Loucy (cell line): ENCODE measurements at regions not wholly inside any gene's neighbourhood (a gene's known extent, or its start where the extent isn't known, plus 50 kb on each side); places are given as distances from the start of the nearest gene placed in this dataset.

Source experiments
- H2AFZ ChIP-seq: fragments of 200-600 bp; sonication (generic); 2 replicates; pipeline ENCODE4 v1.6.0; 2016; ENCODE audit warnings: antibody characterized with exemption, mild to moderate bottlenecking, low read length, moderate library complexity
- H3F3A ChIP-seq: fragments of 200-600 bp; 2 replicates; pipeline ENCODE4 v1.6.0; 2016; ENCODE audit warnings: antibody characterized with exemption, low read depth, mild to moderate bottlenecking
- H3K27me3 ChIP-seq: fragments of 200-600 bp; sonication (generic); 2 replicates; pipeline ENCODE4 v1.6.1; 2014; ENCODE audit warnings: low read length, mild to moderate bottlenecking; ENCODE audit not compliant: insufficient read depth, poor library complexity, severe bottlenecking
- H3K36me3 ChIP-seq: fragments of 200-600 bp; sonication (generic); 2 replicates; pipeline ENCODE4 v1.6.1; 2016; ENCODE audit warnings: low read length; ENCODE audit not compliant: insufficient read depth
- H3K4me1 ChIP-seq: fragments of 200-600 bp; sonication (generic); 2 replicates; pipeline ENCODE4 v1.5.1; 2014; ENCODE audit warnings: low read length, mild to moderate bottlenecking; ENCODE audit not compliant: insufficient read depth, poor library complexity, severe bottlenecking
- H3K4me2 ChIP-seq: fragments of 200-600 bp; sonication (generic); 2 replicates; pipeline ENCODE4 v1.6.0; 2014; ENCODE audit warnings: antibody characterized with exemption, low read length, low read depth, mild to moderate bottlenecking; ENCODE audit not compliant: poor library complexity, severe bottlenecking
- H3K4me3 ChIP-seq: fragments of 200-600 bp; sonication (generic); 2 replicates; pipeline ENCODE4 v1.5.1; 2014; ENCODE audit warnings: low read length, mild to moderate bottlenecking, mixed read lengths; ENCODE audit not compliant: poor library complexity, severe bottlenecking
- H3K79me2 ChIP-seq: fragments of 200-600 bp; sonication (generic); 2 replicates; pipeline ENCODE4 v1.6.1; 2014; ENCODE audit warnings: low read length; ENCODE audit not compliant: insufficient read depth
- H3K9ac ChIP-seq: fragments of 200-600 bp; sonication (generic); 2 replicates; pipeline ENCODE4 v1.6.0; 2014; ENCODE audit warnings: mild to moderate bottlenecking, low read depth, low read length, moderate library complexity; ENCODE audit not compliant: poor library complexity, severe bottlenecking
- H3K9me2 ChIP-seq: fragments of 200-600 bp; sonication (generic); replicated peaks from 2 replicates; pipeline ENCODE4 v1.6.1; 2016; ENCODE audit warnings: low read depth, low read length, mixed read lengths
- H3K9me3 ChIP-seq: fragments of 200-600 bp; sonication (generic); 2 replicates; pipeline ENCODE4 v1.6.1; 2014; ENCODE audit warnings: mild to moderate bottlenecking, antibody characterized with exemption, low read length, low read depth; ENCODE audit not compliant: insufficient read depth
- H4K20me1 ChIP-seq: fragments of 200-600 bp; sonication (generic); 2 replicates; pipeline ENCODE4 v1.6.0; 2014; ENCODE audit warnings: antibody characterized with exemption, low read length, mild to moderate bottlenecking; ENCODE audit not compliant: insufficient read depth, poor library complexity, severe bottlenecking
- EZH2phosphoT487 ChIP-seq: fragments of 200-600 bp; IDR thresholded peaks from 2 replicates; pipeline ENCODE4 v1.6.1; 2018; ENCODE audit warnings: antibody characterized with exemption, mild to moderate bottlenecking, moderate library complexity, borderline replicate concordance
- TF ChIP-seq, protein P1 (sequence below): fragments of 200-600 bp; sonication (generic); conservative IDR thresholded peaks from 2 replicates; pipeline ENCODE4 v1.5.1; 2014; ENCODE audit warnings: mild to moderate bottlenecking, antibody characterized with exemption, low read length

GRCh38 chr12:127300075-127300474 is 966.9 kb upstream of the TMEM132C start:
- no peaks in the 10 kb centered on the region for H3K9me3 ChIP-seq

DNA sequence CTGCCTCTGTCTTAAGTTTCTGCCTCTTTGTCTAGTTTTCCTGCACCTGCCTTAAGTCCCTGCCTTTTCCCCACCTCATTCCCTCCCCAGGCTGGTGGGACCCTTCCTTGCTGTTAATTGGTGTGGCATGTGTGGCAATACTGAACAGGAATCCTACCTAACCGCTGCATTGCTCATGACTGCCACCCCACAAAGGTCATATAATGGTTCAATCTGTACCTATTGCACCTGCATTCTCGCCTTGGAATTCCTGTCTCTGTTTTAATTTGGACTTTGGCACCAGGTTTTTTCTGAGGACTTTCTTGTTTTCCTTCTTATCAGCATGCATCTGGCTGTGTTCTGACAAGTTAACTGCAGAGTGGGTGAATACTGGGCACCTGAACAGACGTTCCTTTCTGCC is 966.2 kb upstream of the TMEM132C start:
- Histone ChIP-seq H3K27me3 (no peaks in the 10 kb centered on the region), H3K4me1 (no peaks in the 10 kb centered on the region), H4K20me1 (no peaks in the 10 kb centered on the region), H2AFZ (no peak overlapping the region), H3K4me2 (no peak overlapping the region), H3K79me2 (no peaks in the 10 kb centered on the region), H3K9me2 (no peaks in the 10 kb centered on the region), H3K9me3 (0 out of 2 replicates have a peak, but pooled peaks cover 3% of the 10 kb centered on the region), H3K4me3 (no peak overlapping the region), H3F3A (no peaks in the 10 kb centered on the region), H3K9ac (no peak overlapping the region), H3K36me3 (no peaks in the 10 kb centered on the region)
- TF ChIP-seq, protein P1, sequence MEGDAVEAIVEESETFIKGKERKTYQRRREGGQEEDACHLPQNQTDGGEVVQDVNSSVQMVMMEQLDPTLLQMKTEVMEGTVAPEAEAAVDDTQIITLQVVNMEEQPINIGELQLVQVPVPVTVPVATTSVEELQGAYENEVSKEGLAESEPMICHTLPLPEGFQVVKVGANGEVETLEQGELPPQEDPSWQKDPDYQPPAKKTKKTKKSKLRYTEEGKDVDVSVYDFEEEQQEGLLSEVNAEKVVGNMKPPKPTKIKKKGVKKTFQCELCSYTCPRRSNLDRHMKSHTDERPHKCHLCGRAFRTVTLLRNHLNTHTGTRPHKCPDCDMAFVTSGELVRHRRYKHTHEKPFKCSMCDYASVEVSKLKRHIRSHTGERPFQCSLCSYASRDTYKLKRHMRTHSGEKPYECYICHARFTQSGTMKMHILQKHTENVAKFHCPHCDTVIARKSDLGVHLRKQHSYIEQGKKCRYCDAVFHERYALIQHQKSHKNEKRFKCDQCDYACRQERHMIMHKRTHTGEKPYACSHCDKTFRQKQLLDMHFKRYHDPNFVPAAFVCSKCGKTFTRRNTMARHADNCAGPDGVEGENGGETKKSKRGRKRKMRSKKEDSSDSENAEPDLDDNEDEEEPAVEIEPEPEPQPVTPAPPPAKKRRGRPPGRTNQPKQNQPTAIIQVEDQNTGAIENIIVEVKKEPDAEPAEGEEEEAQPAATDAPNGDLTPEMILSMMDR, result no peak
- TF ChIP-seq EZH2phosphoT487, result no peak

More at GRCh38 chr12:127300075-127300474, 966.9 kb upstream of the TMEM132C start:
- Histone ChIP-seq H3K4me2 (no peak overlapping the region), H3K4me3 (no peak overlapping the region), H3K27me3 (no peaks in the 10 kb centered on the region), H3K9ac (no peak overlapping the region), H3K9me2 (no peaks in the 10 kb centered on the region), H3K4me1 (no peaks in the 10 kb centered on the region), H3F3A (no peaks in the 10 kb centered on the region), H4K20me1 (no peaks in the 10 kb centered on the region), H3K79me2 (no peaks in the 10 kb centered on the region), H2AFZ (no peak overlapping the region), H3K36me3 (no peaks in the 10 kb centered on the region)
- TF ChIP-seq, protein P1, result no peak
- TF ChIP-seq EZH2phosphoT487, result no peak

GRCh38 chr12:127301876-127302275 is 965.1 kb upstream of the TMEM132C start:
- H3K79me2 ChIP-seq, result no peaks in the 10 kb centered on the region
- TF ChIP-seq, protein P1, result no peak
- no peak for TF ChIP-seq EZH2phosphoT487
- no peaks in the 10 kb centered on the region for H3F3A ChIP-seq
- no peak overlapping the region for H3K4me2 ChIP-seq
- no peaks in the 10 kb centered on the region for H3K4me1 ChIP-seq
- H3K4me3 ChIP-seq, result no peak overlapping the region
- no peaks in the 10 kb centered on the region for H3K9me2 ChIP-seq
- no peaks in the 10 kb centered on the region for H4K20me1 ChIP-seq
- no peaks in the 10 kb centered on the region for H3K36me3 ChIP-seq
- no peaks in the 10 kb centered on the region for H3K27me3 ChIP-seq
- 0 out of 2 replicates have a peak, but pooled peaks cover 3% of the 10 kb centered on the region for H3K9me3 ChIP-seq
- H3K9ac ChIP-seq, result no peak overlapping the region
- no peak overlapping the region for H2AFZ ChIP-seq
